Testis (tissue), 2 donors: ENCODE measurements at regions not wholly inside any gene's neighbourhood (a gene's known extent, or its start where the extent isn't known, plus 50 kb on each side); places are given as distances from the start of the nearest gene placed in this dataset.

Source experiments
- DNase-seq: peaks from one replicate; pipeline ENCODE4 v3.0.0-alpha.2; 2019
- H3K27ac ChIP-seq, 2 donors: fragments of 200-600 bp; sonication (generic); one replicate each; pipeline ENCODE4 v1.5.1; 2019
- H3K27me3 ChIP-seq: fragments of 200-600 bp; sonication (generic); one replicate; pipeline ENCODE4 v1.5.1; 2019
- H3K36me3 ChIP-seq: fragments of 200-600 bp; sonication (generic); one replicate; pipeline ENCODE4 v1.5.1; 2017; ENCODE audit warnings: low read depth; ENCODE audit errors: missing control alignments
- H3K4me1 ChIP-seq: fragments of 200-600 bp; sonication (generic); one replicate; pipeline ENCODE4 v1.5.1; 2019
- H3K4me3 ChIP-seq, 2 donors: fragments of 200-600 bp; sonication (generic); one replicate each; pipeline ENCODE4 v1.5.1; 2017 to 2019
- H3K9me3 ChIP-seq: fragments of 200-600 bp; sonication (generic); one replicate; pipeline ENCODE4 v1.5.1; 2017
- POLR2A ChIP-seq: fragments of 450-650 bp; IDR thresholded peaks from one replicate; pipeline ENCODE4 v1.6.1; 2017; ENCODE audit warnings: antibody characterized with exemption, mild to moderate bottlenecking, moderate library complexity
- WGBS, 2 donors: methylation state at CpG; one replicate each; pipeline ENCODE4 v1.1.5; 2018; 5-methylcytosine and 5-hydroxymethylcytosine counted together
- intact Hi-C: fragments of 100-400 bp; cut with DNase I; formaldehyde crosslinking; loops from one replicate; pipeline ENCODE4 v1.15.1; 2023; ENCODE audit warnings: low total_unique reads
- TF ChIP-seq, protein P1 (sequence below), 3 experiments: fragments of 450-650 bp in 2 of 3; fragments of 200-600 bp in 1 of 3; sonication (generic) in 1 of 3; IDR thresholded peaks; one replicate each; pipeline ENCODE4 v1.5.1; 2016 to 2019; ENCODE audit warnings: antibody characterized with exemption in 3 of 3, mild to moderate bottlenecking in 2 of 3, moderate library complexity in 1 of 3

GRCh38 chr3:112736805-112737566, 96.0 kb upstream of the CCDC80 start:
- no peak for TF ChIP-seq POLR2A
- TF ChIP-seq, protein P1, sequence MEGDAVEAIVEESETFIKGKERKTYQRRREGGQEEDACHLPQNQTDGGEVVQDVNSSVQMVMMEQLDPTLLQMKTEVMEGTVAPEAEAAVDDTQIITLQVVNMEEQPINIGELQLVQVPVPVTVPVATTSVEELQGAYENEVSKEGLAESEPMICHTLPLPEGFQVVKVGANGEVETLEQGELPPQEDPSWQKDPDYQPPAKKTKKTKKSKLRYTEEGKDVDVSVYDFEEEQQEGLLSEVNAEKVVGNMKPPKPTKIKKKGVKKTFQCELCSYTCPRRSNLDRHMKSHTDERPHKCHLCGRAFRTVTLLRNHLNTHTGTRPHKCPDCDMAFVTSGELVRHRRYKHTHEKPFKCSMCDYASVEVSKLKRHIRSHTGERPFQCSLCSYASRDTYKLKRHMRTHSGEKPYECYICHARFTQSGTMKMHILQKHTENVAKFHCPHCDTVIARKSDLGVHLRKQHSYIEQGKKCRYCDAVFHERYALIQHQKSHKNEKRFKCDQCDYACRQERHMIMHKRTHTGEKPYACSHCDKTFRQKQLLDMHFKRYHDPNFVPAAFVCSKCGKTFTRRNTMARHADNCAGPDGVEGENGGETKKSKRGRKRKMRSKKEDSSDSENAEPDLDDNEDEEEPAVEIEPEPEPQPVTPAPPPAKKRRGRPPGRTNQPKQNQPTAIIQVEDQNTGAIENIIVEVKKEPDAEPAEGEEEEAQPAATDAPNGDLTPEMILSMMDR (IDR thresholded peaks at IDR 0.05), result no peak
- Histone ChIP-seq H3K27me3 (no peaks in the 10 kb centered on the region), H3K9me3 (no peaks in the 10 kb centered on the region), H3K4me3 (no peak overlapping the region), H3K36me3 (no peaks in the 10 kb centered on the region), H3K27ac (no peak overlapping the region), H3K4me1 (no peaks in the 10 kb centered on the region)
- DNase-seq, result no peak
- intact Hi-C loops, result no loop called here
- 91 to 92% methylated on average over 10 of the region's 10 CpGs for WGBS, 2 donors

- DNase-seq, result no peak
- Histone ChIP-seq H3K4me1 (no peaks in the 10 kb centered on the region), H3K4me3 (no peak overlapping the region), H3K27me3 (no peaks in the 10 kb centered on the region), H3K36me3 (no peaks in the 10 kb centered on the region), H3K27ac (no peak overlapping the region), H3K9me3 (no peaks in the 10 kb centered on the region)
- 75 to 83% methylated on average over 5 of the region's 5 CpGs for WGBS, 2 donors
- no peak for TF ChIP-seq POLR2A
- TF ChIP-seq, protein P1 (IDR thresholded peaks at IDR 0.05), result no peak
- intact Hi-C loops, result no loop called here
Observed at GRCh38 chr3:112736386-112736785, 95.4 kb upstream of the CCDC80 start.

GRCh38 chr3:112735926-112736325, 95.0 kb upstream of the CCDC80 start:
- DNase-seq, result no peak

DNA sequence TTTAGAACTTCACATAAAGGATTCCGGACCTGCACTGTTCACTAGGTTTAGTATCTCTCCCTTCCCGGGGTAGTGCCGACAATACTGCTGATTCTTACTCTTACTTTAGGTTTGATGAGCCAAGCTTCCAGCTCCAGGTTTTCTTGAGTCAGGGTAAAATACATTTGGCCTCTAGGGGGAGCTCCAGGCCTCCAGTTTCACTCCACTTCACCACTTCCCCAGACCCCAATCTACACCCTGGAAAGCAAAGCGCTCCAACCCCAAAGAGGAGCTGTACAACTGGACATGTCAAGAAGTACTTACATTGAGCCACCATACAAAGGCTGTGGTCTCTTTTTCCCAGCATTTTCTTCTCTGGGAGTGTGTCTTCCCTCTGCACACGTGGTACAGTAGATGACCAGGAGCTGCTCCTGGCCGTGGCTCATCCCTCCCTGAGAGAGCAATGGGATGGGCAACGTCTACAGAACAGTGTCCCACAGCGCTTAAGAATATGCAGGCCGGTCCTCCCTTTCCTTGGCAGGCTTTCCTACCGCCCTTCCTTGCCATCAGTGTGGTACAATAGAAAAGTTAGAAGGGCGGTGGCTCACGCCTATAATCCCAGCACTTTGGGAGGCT, 93.9 kb upstream of the CCDC80 start:
- no peaks in the 10 kb centered on the region for H3K36me3 ChIP-seq
- WGBS, 2 donors, result 47 to 52% methylated on average over 11 to 12 of the region's 12 CpGs
- intact Hi-C loops, result no loop called here
- peak; percentile 88 for DNase-seq
- peak overlapping the region in 1 of 2 donors; percentile 43 for H3K4me3 ChIP-seq
- no peak overlapping the region for H3K27ac ChIP-seq
- no peaks in the 10 kb centered on the region for H3K9me3 ChIP-seq
- TF ChIP-seq POLR2A, result no peak
- TF ChIP-seq, protein P1 (IDR thresholded peaks at IDR 0.05), result peak; percentile 42 to 76 (median 55)
- no peaks in the 10 kb centered on the region for H3K27me3 ChIP-seq
- H3K4me1 ChIP-seq, result no peaks in the 10 kb centered on the region

More at GRCh38 chr3:112735926-112736325, 95.0 kb upstream of the CCDC80 start:
- intact Hi-C loops, result no loop called here
- Histone ChIP-seq H3K27ac (no peak overlapping the region), H3K4me3 (no peak overlapping the region), H3K36me3 (no peaks in the 10 kb centered on the region), H3K9me3 (no peaks in the 10 kb centered on the region), H3K4me1 (no peaks in the 10 kb centered on the region), H3K27me3 (no peaks in the 10 kb centered on the region)
- WGBS, 2 donors, result 61 to 80% methylated on average over 3 of the region's 3 CpGs
- TF ChIP-seq, protein P1 (IDR thresholded peaks at IDR 0.05), result no peak
- no peak for TF ChIP-seq POLR2A
